GM13977 (cell line): ENCODE measurements at regions not wholly inside any gene's neighbourhood (a gene's known extent, or its start where the extent isn't known, plus 50 kb on each side); places are given as distances from the start of the nearest gene placed in this dataset.

Source experiments
- DNase-seq: peaks from one replicate; pipeline ENCODE4 v3.0.0; 2012; ENCODE audit warnings: low spot score
- CTCF ChIP-seq: IDR thresholded peaks from 2 replicates; pipeline ENCODE4 v1.5.1; 2012; ENCODE audit warnings: mild to moderate bottlenecking, control low read depth; ENCODE audit not compliant: insufficient read depth; ENCODE audit errors: extremely low read depth, missing control alignments
- in situ Hi-C: fragments of 300-500 bp; cut with MboI; formaldehyde crosslinking; loops from one replicate; pipeline ENCODE4 v1.12.0; 2022; ENCODE audit warnings: low sequenced_read_pairs, low pct_unique_long_range_greater_than_20kb, mixed read lengths, inconsistent platforms; ENCODE audit not compliant: unreplicated experiment

- no peak for TF ChIP-seq CTCF
- in situ Hi-C loops, result no loop called here
- DNase-seq, result no peak
Observed at GRCh38 chr1:219463636-219464035, 149.3 kb downstream of the ZC3H11B start.

- in situ Hi-C loops, result no loop called here
- DNase-seq, result no peak
- no peak for TF ChIP-seq CTCF
Observed at GRCh38 chr1:219461981-219462400, 150.9 kb downstream of the ZC3H11B start.

GRCh38 chr1:219460896-219461815 lies 151.7 kb downstream of the ZC3H11B start:
- no peak for TF ChIP-seq CTCF
- peak; percentile 27 for DNase-seq
- in situ Hi-C loops, result no loop called here

- no peak for DNase-seq
- no peak for TF ChIP-seq CTCF
- in situ Hi-C loops, result no loop called here
Observed at GRCh38 chr1:219460081-219460895, 152.6 kb downstream of the ZC3H11B start.

GRCh38 chr1:219459351-219460080 lies 153.4 kb downstream of the ZC3H11B start:
- TF ChIP-seq CTCF, result no peak
- in situ Hi-C loops, result no loop called here
- no peak for DNase-seq

- TF ChIP-seq CTCF, result no peak
- in situ Hi-C loops, result no loop called here
- DNase-seq, result no peak
Observed at GRCh38 chr1:219446288-219446687, 166.6 kb downstream of the ZC3H11B start.
